ENCODE measurements at regions not wholly inside any gene's neighbourhood (a gene's known extent, or its start where the extent isn't known, plus 50 kb on each side); places are given as distances from the start of the nearest gene placed in this dataset.

DNA sequence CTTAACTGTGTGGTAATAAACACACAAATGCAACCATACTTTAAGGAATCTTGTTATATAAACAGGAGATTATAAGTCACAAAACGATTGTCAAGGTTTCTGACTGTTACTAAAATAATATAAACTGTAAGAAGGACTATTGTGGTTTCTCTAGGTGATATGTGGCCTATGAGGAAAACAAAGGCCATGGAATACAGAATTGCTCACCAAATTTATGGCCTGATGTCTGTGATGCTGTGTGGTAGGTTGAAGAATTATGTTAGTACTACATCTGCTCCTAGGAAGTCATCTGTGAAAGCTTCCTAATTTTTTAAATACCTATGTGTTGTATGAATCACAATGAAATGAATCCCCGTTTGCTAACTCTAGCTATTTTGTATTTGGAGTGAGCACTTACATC lies 875.4 kb upstream of the MAP3K7 start:
- DNase-seq (ENCODE audit: low read depth, low spot score): no peak
- Histone ChIP-seq H3K9ac (ENCODE audit: control insufficient read depth, insufficient read depth, low read length) (no peak overlapping the region), H3K27me3 (replicated peaks in 1 of 2; ENCODE audit: control insufficient read depth in 2 of 2, insufficient read depth in 2 of 2, low read length in 1 of 2) (no peaks in the 10 kb centered on the region), H3K4me1 (ENCODE audit: control insufficient read depth, insufficient read depth, low read length) (no peaks in the 10 kb centered on the region), H3K4me2 (ENCODE audit: control insufficient read depth, insufficient read depth) (no peak overlapping the region), H3K36me3 (ENCODE audit: control insufficient read depth in 2 of 2, insufficient read depth in 2 of 2, low read length in 1 of 2) (no peaks in the 10 kb centered on the region), H2AFZ (ENCODE audit: control insufficient read depth, low read depth, low read length) (no peak overlapping the region), H3K79me2 (ENCODE audit: control insufficient read depth, insufficient read depth, low read length) (no peaks in the 10 kb centered on the region), H4K20me1 (ENCODE audit: control insufficient read depth, insufficient read depth) (no peaks in the 10 kb centered on the region), H3K4me3 (no peak overlapping the region), H3K27ac (ENCODE audit: control insufficient read depth, insufficient read depth) (no peak overlapping the region), H3K9me3 (replicated peaks; ENCODE audit: control insufficient read depth, insufficient read depth, low read length) (no peaks in the 10 kb centered on the region)
- SMC1A ChIA-PET (ENCODE audit: uncharacterized antibody, unreplicated experiment): interaction anchor here (0.9 to 3.4 kb wide), 5 partner anchors 9 to 115 kb away, joined by 3 to 30 read pairs (median 5); no protein-coding TSS in a partner anchor
- TF ChIP-seq, protein P1, sequence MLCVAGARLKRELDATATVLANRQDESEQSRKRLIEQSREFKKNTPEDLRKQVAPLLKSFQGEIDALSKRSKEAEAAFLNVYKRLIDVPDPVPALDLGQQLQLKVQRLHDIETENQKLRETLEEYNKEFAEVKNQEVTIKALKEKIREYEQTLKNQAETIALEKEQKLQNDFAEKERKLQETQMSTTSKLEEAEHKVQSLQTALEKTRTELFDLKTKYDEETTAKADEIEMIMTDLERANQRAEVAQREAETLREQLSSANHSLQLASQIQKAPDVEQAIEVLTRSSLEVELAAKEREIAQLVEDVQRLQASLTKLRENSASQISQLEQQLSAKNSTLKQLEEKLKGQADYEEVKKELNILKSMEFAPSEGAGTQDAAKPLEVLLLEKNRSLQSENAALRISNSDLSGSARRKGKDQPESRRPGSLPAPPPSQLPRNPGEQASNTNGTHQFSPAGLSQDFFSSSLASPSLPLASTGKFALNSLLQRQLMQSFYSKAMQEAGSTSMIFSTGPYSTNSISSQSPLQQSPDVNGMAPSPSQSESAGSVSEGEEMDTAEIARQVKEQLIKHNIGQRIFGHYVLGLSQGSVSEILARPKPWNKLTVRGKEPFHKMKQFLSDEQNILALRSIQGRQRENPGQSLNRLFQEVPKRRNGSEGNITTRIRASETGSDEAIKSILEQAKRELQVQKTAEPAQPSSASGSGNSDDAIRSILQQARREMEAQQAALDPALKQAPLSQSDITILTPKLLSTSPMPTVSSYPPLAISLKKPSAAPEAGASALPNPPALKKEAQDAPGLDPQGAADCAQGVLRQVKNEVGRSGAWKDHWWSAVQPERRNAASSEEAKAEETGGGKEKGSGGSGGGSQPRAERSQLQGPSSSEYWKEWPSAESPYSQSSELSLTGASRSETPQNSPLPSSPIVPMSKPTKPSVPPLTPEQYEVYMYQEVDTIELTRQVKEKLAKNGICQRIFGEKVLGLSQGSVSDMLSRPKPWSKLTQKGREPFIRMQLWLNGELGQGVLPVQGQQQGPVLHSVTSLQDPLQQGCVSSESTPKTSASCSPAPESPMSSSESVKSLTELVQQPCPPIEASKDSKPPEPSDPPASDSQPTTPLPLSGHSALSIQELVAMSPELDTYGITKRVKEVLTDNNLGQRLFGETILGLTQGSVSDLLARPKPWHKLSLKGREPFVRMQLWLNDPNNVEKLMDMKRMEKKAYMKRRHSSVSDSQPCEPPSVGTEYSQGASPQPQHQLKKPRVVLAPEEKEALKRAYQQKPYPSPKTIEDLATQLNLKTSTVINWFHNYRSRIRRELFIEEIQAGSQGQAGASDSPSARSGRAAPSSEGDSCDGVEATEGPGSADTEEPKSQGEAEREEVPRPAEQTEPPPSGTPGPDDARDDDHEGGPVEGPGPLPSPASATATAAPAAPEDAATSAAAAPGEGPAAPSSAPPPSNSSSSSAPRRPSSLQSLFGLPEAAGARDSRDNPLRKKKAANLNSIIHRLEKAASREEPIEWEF (IDR thresholded peaks at IDR 0.05; ENCODE audit: insufficient replicate concordance, low read depth, low read length): no peak
- TF ChIP-seq SMARCA5 (IDR thresholded peaks at IDR 0.05) (no peak), STAT3 (IDR thresholded peaks at IDR 0.05; ENCODE audit: low read depth, low read length) (no peak), YY1 (IDR thresholded peaks at IDR 0.05; ENCODE audit: low read depth, low read length) (no peak), ZNF384 (IDR thresholded peaks at IDR 0.05; ENCODE audit: borderline replicate concordance, low read depth, low read length) (no peak), HCFC1 (IDR thresholded peaks at IDR 0.05; ENCODE audit: low read length) (no peak), SIN3A (IDR thresholded peaks at IDR 0.05; ENCODE audit: low read depth, low read length) (no peak), NR2F1 (conservative IDR thresholded peaks at IDR 0.05) (no peak)
- TF ChIP-seq, protein P2, sequence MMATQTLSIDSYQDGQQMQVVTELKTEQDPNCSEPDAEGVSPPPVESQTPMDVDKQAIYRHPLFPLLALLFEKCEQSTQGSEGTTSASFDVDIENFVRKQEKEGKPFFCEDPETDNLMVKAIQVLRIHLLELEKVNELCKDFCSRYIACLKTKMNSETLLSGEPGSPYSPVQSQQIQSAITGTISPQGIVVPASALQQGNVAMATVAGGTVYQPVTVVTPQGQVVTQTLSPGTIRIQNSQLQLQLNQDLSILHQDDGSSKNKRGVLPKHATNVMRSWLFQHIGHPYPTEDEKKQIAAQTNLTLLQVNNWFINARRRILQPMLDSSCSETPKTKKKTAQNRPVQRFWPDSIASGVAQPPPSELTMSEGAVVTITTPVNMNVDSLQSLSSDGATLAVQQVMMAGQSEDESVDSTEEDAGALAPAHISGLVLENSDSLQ (IDR thresholded peaks at IDR 0.05): no peak
- TF ChIP-seq, protein P3, sequence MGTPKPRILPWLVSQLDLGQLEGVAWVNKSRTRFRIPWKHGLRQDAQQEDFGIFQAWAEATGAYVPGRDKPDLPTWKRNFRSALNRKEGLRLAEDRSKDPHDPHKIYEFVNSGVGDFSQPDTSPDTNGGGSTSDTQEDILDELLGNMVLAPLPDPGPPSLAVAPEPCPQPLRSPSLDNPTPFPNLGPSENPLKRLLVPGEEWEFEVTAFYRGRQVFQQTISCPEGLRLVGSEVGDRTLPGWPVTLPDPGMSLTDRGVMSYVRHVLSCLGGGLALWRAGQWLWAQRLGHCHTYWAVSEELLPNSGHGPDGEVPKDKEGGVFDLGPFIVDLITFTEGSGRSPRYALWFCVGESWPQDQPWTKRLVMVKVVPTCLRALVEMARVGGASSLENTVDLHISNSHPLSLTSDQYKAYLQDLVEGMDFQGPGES (IDR thresholded peaks at IDR 0.05): no peak
- in situ Hi-C loops (cut with MboI): no loop called here
- POLR2A ChIA-PET: interaction anchor here (0.7 to 1.5 kb wide), 2 partner anchors 9 to 79 kb away, joined by 3 to 4 read pairs; no protein-coding TSS in a partner anchor
- ATAC-seq: no peak
- WGBS (ENCODE audit: insufficient coverage, insufficient replicate concordance, low lambda C conversion rate, missing lambda C conversion rate): 39% methylated on average over 2 of the region's 2 CpGs
- CTCF ChIA-PET: interaction anchor here (0.9 to 2.5 kb wide), 3 partner anchors 9 to 26 kb away, joined by 3 to 9 read pairs (median 3); no protein-coding TSS in a partner anchor
- RAD21 ChIA-PET (ENCODE audit: unreplicated experiment): interaction anchor here (0.5 kb wide), 1 partner anchor 909 kb away, joined by 3 read pairs; no protein-coding TSS in a partner anchor
- no peak for FAIRE-seq
- intact Hi-C loops (cut with micrococcal nuclease; ENCODE audit: unreplicated experiment): no loop called here
- no TSS peak for BruUV-seq (replicated peaks)

All from GM12878 (cell line).